Epithelial cell of proximal tubule (primary cell): ENCODE measurements at regions not wholly inside any gene's neighbourhood (a gene's known extent, or its start where the extent isn't known, plus 50 kb on each side); places are given as distances from the start of the nearest gene placed in this dataset.

ENCODE experiments used
- DNase-seq: peaks from one replicate; pipeline ENCODE4 v3.0.0-alpha.2; 2011; ENCODE audit warnings: low read depth
- H3K4me3 ChIP-seq: 2 replicates; pipeline ENCODE4 v1.5.1; 2011; ENCODE audit warnings: low read depth, mild to moderate bottlenecking, low read length
- TF ChIP-seq, protein P1 (sequence below): conservative IDR thresholded peaks from 2 replicates; pipeline ENCODE4 v1.5.1; 2012; ENCODE audit warnings: low read depth, mild to moderate bottlenecking, low read length

GRCh38 chr9:86636519-86636918 is 282.3 kb upstream of the TUT7 start:
- no peak for DNase-seq
- TF ChIP-seq, protein P1, sequence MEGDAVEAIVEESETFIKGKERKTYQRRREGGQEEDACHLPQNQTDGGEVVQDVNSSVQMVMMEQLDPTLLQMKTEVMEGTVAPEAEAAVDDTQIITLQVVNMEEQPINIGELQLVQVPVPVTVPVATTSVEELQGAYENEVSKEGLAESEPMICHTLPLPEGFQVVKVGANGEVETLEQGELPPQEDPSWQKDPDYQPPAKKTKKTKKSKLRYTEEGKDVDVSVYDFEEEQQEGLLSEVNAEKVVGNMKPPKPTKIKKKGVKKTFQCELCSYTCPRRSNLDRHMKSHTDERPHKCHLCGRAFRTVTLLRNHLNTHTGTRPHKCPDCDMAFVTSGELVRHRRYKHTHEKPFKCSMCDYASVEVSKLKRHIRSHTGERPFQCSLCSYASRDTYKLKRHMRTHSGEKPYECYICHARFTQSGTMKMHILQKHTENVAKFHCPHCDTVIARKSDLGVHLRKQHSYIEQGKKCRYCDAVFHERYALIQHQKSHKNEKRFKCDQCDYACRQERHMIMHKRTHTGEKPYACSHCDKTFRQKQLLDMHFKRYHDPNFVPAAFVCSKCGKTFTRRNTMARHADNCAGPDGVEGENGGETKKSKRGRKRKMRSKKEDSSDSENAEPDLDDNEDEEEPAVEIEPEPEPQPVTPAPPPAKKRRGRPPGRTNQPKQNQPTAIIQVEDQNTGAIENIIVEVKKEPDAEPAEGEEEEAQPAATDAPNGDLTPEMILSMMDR: no peak
- no peak overlapping the region for H3K4me3 ChIP-seq

DNA sequence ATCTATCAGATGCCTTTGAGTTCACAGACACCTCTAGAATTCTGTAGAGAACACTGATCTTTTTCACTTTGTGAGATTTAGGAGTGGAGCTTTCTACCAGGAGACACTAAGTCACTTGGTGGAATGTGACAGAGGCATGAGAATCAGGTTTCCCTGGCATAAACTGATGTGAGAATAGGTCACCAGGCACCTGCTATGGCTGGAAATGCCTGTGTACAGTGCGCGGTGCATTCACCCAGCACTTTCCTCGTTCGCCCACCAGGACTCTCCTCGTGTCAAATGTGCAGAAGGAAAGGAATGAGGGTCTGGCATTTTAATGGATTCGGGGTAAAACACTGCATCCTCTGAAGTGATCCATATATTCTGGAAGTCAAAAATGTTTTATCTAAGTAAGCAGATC is 281.8 kb upstream of the TUT7 start:
- TF ChIP-seq, protein P1: no peak
- no peak overlapping the region for H3K4me3 ChIP-seq
- no peak for DNase-seq

GRCh38 chr9:86634501-86634900 is 280.3 kb upstream of the TUT7 start:
- DNase-seq: no peak
- TF ChIP-seq, protein P1: no peak
- H3K4me3 ChIP-seq: no peak overlapping the region

GRCh38 chr9:86633945-86634344 is 279.7 kb upstream of the TUT7 start:
- TF ChIP-seq, protein P1: no peak
- no peak for DNase-seq
- no peak overlapping the region for H3K4me3 ChIP-seq

GRCh38 chr9:86632537-86632936 is 278.3 kb upstream of the TUT7 start:
- DNase-seq: no peak
- TF ChIP-seq, protein P1: no peak
- no peak overlapping the region for H3K4me3 ChIP-seq

DNA sequence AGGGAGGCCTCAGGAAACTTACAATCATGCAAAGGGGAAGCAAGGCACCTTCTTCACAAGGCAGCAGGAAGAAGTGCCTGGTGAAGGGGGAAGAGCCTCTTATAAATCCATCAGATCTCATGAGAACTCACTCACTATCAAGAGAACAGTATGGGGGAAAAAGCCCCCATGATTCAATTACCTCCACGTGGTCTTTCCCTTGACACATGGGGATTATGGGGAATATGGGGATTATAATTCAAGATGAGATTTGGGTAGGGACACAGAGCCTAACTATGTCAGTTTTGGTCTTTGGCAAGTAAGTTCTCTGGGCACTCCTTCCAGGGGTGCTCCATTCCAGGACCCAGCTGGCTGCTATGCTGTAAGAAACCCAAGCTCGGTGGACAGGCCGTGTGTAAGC is 275.3 kb upstream of the TUT7 start:
- TF ChIP-seq, protein P1: no peak
- no peak for DNase-seq
- no peak overlapping the region for H3K4me3 ChIP-seq

GRCh38 chr9:86626802-86627201 is 272.6 kb upstream of the TUT7 start:
- DNase-seq: no peak
- H3K4me3 ChIP-seq: no peak overlapping the region
- TF ChIP-seq, protein P1: peak; percentile 16
